BE2C (cell line): ENCODE measurements at regions not wholly inside any gene's neighbourhood (a gene's known extent, or its start where the extent isn't known, plus 50 kb on each side); places are given as distances from the start of the nearest gene placed in this dataset.
A peak's percentile ranks its signal among the peaks of the same experiment; 100 is the strongest.

Source experiments
- DNase-seq: peaks from one replicate; pipeline ENCODE4 v3.0.0-alpha.2; 2020
- H3K27me3 ChIP-seq: fragments of 250-450 bp; sonication (Bioruptor Pico); 2 replicates; pipeline ENCODE4 v1.5.1; 2020; ENCODE audit warnings: mild to moderate bottlenecking
- H3K36me3 ChIP-seq: fragments of 250-450 bp; sonication (Bioruptor Pico); 2 replicates; pipeline ENCODE4 v1.5.1; 2020; ENCODE audit warnings: mild to moderate bottlenecking
- H3K4me1 ChIP-seq: fragments of 250-450 bp; sonication (Bioruptor Pico); 2 replicates; pipeline ENCODE4 v1.5.1; 2020
- H3K4me3 ChIP-seq: 2 replicates; pipeline ENCODE4 v1.5.1; 2011; ENCODE audit warnings: low read depth, low read length
- H3K9me3 ChIP-seq: fragments of 250-450 bp; sonication (Bioruptor Pico); 2 replicates; pipeline ENCODE4 v1.5.1; 2020
- CTCF ChIP-seq: IDR thresholded peaks from 2 replicates; pipeline ENCODE4 v1.5.1; 2012; ENCODE audit warnings: mild to moderate bottlenecking, low read depth, low read length

DNA sequence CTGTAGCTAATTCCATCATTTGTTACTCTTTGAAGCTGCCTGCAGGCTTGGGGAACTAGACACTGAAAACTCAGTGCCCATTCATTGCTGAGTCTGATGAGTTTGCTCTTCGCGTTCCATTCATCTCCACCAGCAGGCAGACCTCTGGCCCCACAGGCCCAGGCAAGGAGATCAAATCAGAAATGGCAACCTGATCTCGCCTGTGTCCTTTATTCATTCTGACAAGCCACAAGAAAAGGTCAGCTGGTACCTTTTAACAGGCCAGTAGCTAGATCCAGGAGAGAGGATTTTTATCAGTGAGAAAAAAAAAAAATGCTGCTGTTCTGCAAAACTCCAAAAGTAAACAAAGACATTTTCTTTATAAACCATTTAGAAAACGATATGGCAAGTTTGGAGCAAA, 742.5 kb downstream of the ETS1 start:
- DNase-seq: no peak
- Histone ChIP-seq H3K4me1 (no peaks in the 10 kb centered on the region), H3K9me3 (no peaks in the 10 kb centered on the region), H3K27me3 (no peaks in the 10 kb centered on the region), H3K4me3 (no peak overlapping the region), H3K36me3 (no peaks in the 10 kb centered on the region)
- no peak for TF ChIP-seq CTCF

GRCh38 chr11:127843483-127844396, 743.6 kb downstream of the ETS1 start:
- no peaks in the 10 kb centered on the region for H3K9me3 ChIP-seq
- H3K4me1 ChIP-seq: no peaks in the 10 kb centered on the region
- TF ChIP-seq CTCF: peak; percentile 73
- no peaks in the 10 kb centered on the region for H3K27me3 ChIP-seq
- peak; percentile 76 for DNase-seq
- no peak overlapping the region for H3K4me3 ChIP-seq
- no peaks in the 10 kb centered on the region for H3K36me3 ChIP-seq

DNA sequence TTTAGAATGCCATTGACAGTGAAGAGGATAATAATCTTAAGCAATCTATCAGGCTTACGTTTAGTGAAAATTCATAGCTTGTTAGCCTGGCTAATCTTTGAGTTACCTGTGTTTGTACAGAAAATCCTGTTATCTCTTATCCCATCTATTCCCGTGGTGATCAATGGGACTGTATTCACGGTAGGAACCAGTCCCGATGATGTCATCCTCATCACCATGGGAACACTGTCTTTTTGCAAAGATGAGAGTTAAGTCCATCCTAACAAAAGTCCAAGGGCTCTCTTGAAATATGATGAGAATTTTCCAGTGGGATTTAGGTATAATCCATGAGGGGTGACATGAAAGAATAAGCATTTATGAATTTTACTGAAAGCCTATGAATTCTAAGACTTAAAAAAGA, 762.2 kb downstream of the ETS1 start:
- Histone ChIP-seq H3K27me3 (no peaks in the 10 kb centered on the region), H3K4me1 (no peaks in the 10 kb centered on the region), H3K4me3 (no peak overlapping the region), H3K9me3 (no peaks in the 10 kb centered on the region), H3K36me3 (no peaks in the 10 kb centered on the region)
- DNase-seq: no peak
- TF ChIP-seq CTCF: no peak

DNA sequence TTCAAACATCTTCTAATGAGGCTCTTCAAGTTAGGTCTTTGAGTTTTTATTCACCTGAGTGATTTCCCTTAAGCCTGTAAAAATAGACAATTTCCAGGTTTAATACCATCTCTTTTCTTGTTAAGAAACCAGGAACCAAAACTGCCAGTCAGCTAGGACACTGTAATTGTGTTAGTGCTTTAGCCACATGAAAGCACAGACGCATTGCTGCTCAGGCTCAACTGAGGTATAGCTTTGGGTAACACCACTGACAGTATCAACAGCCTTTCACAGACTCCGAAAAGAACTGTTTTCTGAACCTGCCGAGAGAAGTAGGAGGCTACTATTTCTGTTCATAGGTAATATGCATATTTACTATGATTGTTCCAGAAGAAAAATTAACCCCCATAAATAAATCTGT, 768.7 kb downstream of the ETS1 start:
- no peaks in the 10 kb centered on the region for H3K36me3 ChIP-seq
- H3K27me3 ChIP-seq: no peaks in the 10 kb centered on the region
- TF ChIP-seq CTCF: no peak
- no peaks in the 10 kb centered on the region for H3K9me3 ChIP-seq
- no peaks in the 10 kb centered on the region for H3K4me1 ChIP-seq
- DNase-seq: no peak
- no peak overlapping the region for H3K4me3 ChIP-seq

DNA sequence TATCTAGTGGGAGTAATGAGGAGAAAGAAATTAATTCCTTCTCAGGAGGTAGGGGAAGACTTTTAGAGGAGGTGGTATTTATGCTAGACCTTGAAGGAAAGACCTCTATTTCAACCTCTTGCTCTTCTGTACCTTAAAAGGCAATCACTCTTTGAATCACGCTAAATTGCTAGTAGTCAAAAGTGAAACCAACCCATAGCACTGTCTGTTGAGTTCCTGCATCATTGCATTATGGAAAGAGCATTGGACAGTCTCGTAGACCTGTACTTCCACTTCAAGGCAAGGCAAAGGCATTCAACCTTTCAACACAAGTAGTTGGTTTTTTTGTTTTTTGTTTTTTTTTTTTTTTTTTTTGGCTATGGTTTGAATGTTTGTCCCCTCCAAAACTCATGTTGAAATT, 770.4 kb downstream of the ETS1 start:
- no peak for DNase-seq
- Histone ChIP-seq H3K9me3 (no peaks in the 10 kb centered on the region), H3K4me1 (no peaks in the 10 kb centered on the region), H3K4me3 (no peak overlapping the region), H3K36me3 (no peaks in the 10 kb centered on the region), H3K27me3 (no peaks in the 10 kb centered on the region)
- TF ChIP-seq CTCF: no peak

GRCh38 chr11:127815331-127815730, 772.0 kb downstream of the ETS1 start:
- no peak for DNase-seq
- Histone ChIP-seq H3K4me1 (no peaks in the 10 kb centered on the region), H3K4me3 (no peak overlapping the region), H3K36me3 (no peaks in the 10 kb centered on the region), H3K27me3 (no peaks in the 10 kb centered on the region), H3K9me3 (no peaks in the 10 kb centered on the region)
- no peak for TF ChIP-seq CTCF
